IPS-18c (cell line): ENCODE measurements at regions not wholly inside any gene's neighbourhood (a gene's known extent, or its start where the extent isn't known, plus 50 kb on each side); places are given as distances from the start of the nearest gene placed in this dataset.

Experiments used
- H3K4me3 ChIP-seq: 2 replicates; pipeline ENCODE4 v1.7.0; 2013; ENCODE audit warnings: low read depth, mild to moderate bottlenecking, low read length, moderate library complexity; ENCODE audit not compliant: insufficient read depth
- H3K9me3 ChIP-seq: one replicate; pipeline ENCODE4 v1.6.1; 2013; ENCODE audit warnings: mild to moderate bottlenecking, low read length, moderate library complexity; ENCODE audit not compliant: control insufficient read depth, insufficient read depth

- H3K4me3 ChIP-seq: no peak overlapping the region
- no peaks in the 10 kb centered on the region for H3K9me3 ChIP-seq
These were observed 195.8 kb upstream of the RBMS1 start for GRCh38 chr2:160689441-160689840.

GRCh38 chr2:160694221-160694620 lies 200.6 kb upstream of the RBMS1 start:
- Histone ChIP-seq H3K9me3 (no peaks in the 10 kb centered on the region), H3K4me3 (no peak overlapping the region)

GRCh38 chr2:160694631-160695030 lies 201.0 kb upstream of the RBMS1 start:
- H3K4me3 ChIP-seq: no peak overlapping the region
- H3K9me3 ChIP-seq: no peaks in the 10 kb centered on the region

GRCh38 chr2:160695402-160696086 lies 201.9 kb upstream of the RBMS1 start:
- Histone ChIP-seq H3K4me3 (no peak overlapping the region), H3K9me3 (no peaks in the 10 kb centered on the region)

GRCh38 chr2:160696087-160696452 lies 202.5 kb upstream of the RBMS1 start:
- H3K9me3 ChIP-seq: no peaks in the 10 kb centered on the region
- H3K4me3 ChIP-seq: no peak overlapping the region

GRCh38 chr2:160697817-160698216 lies 204.2 kb upstream of the RBMS1 start:
- H3K9me3 ChIP-seq: no peaks in the 10 kb centered on the region
- H3K4me3 ChIP-seq: no peak overlapping the region

- Histone ChIP-seq H3K9me3 (no peaks in the 10 kb centered on the region), H3K4me3 (no peak overlapping the region)
These were observed 206.6 kb upstream of the RBMS1 start for GRCh38 chr2:160700021-160700814.

GRCh38 chr2:160701822-160702221 lies 208.2 kb upstream of the RBMS1 start:
- no peaks in the 10 kb centered on the region for H3K9me3 ChIP-seq
- H3K4me3 ChIP-seq: no peak overlapping the region

GRCh38 chr2:160702754-160703153 lies 209.1 kb upstream of the RBMS1 start:
- H3K9me3 ChIP-seq: no peaks in the 10 kb centered on the region
- no peak overlapping the region for H3K4me3 ChIP-seq

GRCh38 chr2:160703648-160704585 lies 210.3 kb upstream of the RBMS1 start:
- Histone ChIP-seq H3K9me3 (no peaks in the 10 kb centered on the region), H3K4me3 (peak overlapping the region; percentile 10; the same call in 1 of the 2 replicates)

- Histone ChIP-seq H3K9me3 (no peaks in the 10 kb centered on the region), H3K4me3 (no peak overlapping the region)
These were observed 221.8 kb upstream of the RBMS1 start for GRCh38 chr2:160715428-160715827.

GRCh38 chr2:160719116-160719515 lies 225.5 kb upstream of the RBMS1 start:
- Histone ChIP-seq H3K9me3 (no peaks in the 10 kb centered on the region), H3K4me3 (no peak overlapping the region)

- no peak overlapping the region for H3K4me3 ChIP-seq
- no peaks in the 10 kb centered on the region for H3K9me3 ChIP-seq
These were observed 226.5 kb upstream of the RBMS1 start for GRCh38 chr2:160720098-160720497.

GRCh38 chr2:160721089-160722040 lies 227.8 kb upstream of the RBMS1 start:
- Histone ChIP-seq H3K9me3 (no peaks in the 10 kb centered on the region), H3K4me3 (no peak overlapping the region)

- Histone ChIP-seq H3K9me3 (no peaks in the 10 kb centered on the region), H3K4me3 (no peak overlapping the region)
These were observed 232.4 kb upstream of the RBMS1 start for GRCh38 chr2:160726046-160726445.

- Histone ChIP-seq H3K4me3 (no peak overlapping the region), H3K9me3 (no peaks in the 10 kb centered on the region)
These were observed 236.8 kb upstream of the RBMS1 start for GRCh38 chr2:160730296-160730995.
